Left ventricle myocardium inferior (tissue), 1 donor: ENCODE measurements at regions not wholly inside any gene's neighbourhood (a gene's known extent, or its start where the extent isn't known, plus 50 kb on each side); places are given as distances from the start of the nearest gene placed in this dataset.

Experiments used
- DNase-seq: peaks from one replicate; pipeline ENCODE4 v3.0.0-alpha.2; 2020
- H3K27ac ChIP-seq: fragments of 200-600 bp; replicated peaks from 2 replicates; pipeline ENCODE4 v1.8.0; 2021
- H3K27me3 ChIP-seq: fragments of 200-600 bp; 2 replicates; pipeline ENCODE4 v1.8.0; 2021; ENCODE audit warnings: low read depth
- H3K36me3 ChIP-seq: fragments of 200-600 bp; 2 replicates; pipeline ENCODE4 v1.8.0; 2021
- H3K4me1 ChIP-seq: fragments of 200-600 bp; 2 replicates; pipeline ENCODE4 v1.8.0; 2021
- H3K4me3 ChIP-seq: fragments of 200-600 bp; 2 replicates; pipeline ENCODE4 v1.8.0; 2021; ENCODE audit warnings: mild to moderate bottlenecking, moderate library complexity
- H3K9me3 ChIP-seq: fragments of 200-600 bp; replicated peaks from 2 replicates; pipeline ENCODE4 v1.8.0; 2021
- CTCF ChIP-seq: fragments of 200-600 bp; IDR thresholded peaks from 2 replicates; pipeline ENCODE4 v1.8.0; 2021; ENCODE audit warnings: antibody characterized with exemption, mild to moderate bottlenecking, borderline replicate concordance
- intact Hi-C: fragments of 100-400 bp; cut with micrococcal nuclease; formaldehyde crosslinking; loops from one replicate; pipeline ENCODE4 v1.11.0; 2022
- donor health status: DM: no; HTN: yes; CAD: no; lungs with severe emphysema.

DNA sequence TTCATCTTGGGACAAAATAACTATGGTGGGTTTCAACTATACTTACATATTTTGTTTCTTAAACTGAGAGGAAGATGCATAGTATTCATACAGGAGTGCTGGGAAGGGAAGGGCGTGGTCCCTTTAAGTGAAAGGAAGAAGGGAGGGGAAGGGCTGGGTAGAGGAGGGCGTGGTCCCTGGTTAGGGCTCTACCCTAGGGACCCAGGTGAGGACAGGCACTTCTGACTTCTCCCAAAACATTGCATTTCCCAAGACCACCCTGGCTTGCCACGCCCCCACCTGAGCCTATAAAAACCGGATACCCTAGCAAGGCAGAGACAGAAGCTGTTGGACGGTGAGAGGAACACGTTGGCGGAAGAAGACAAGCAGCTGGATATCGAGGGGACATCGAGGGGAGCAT lies 157.6 kb upstream of the PLXNA4 start:
- Histone ChIP-seq H3K9me3 (no peaks in the 10 kb centered on the region), H3K4me1 (no peaks in the 10 kb centered on the region), H3K27ac (no peak overlapping the region), H3K36me3 (no peaks in the 10 kb centered on the region), H3K27me3 (peaks cover 18% of the 10 kb centered on the region), H3K4me3 (no peak overlapping the region)
- DNase-seq = no peak
- TF ChIP-seq CTCF = no peak
- intact Hi-C loops = no loop called here

- Histone ChIP-seq H3K4me3 (no peak overlapping the region), H3K27me3 (peaks cover 31% of the 10 kb centered on the region)
These were observed 156.1 kb upstream of the PLXNA4 start for GRCh38 chr7:132732321-132732865.

GRCh38 chr7:132730105-132730504 lies 153.8 kb upstream of the PLXNA4 start:
- H3K4me3 ChIP-seq = no peak overlapping the region
- H3K27me3 ChIP-seq = peaks cover 52% of the 10 kb centered on the region
- no peak overlapping the region for H3K27ac ChIP-seq
- H3K4me1 ChIP-seq = no peaks in the 10 kb centered on the region
- intact Hi-C loops = no loop called here
- no peaks in the 10 kb centered on the region for H3K9me3 ChIP-seq
- TF ChIP-seq CTCF = no peak
- no peaks in the 10 kb centered on the region for H3K36me3 ChIP-seq
- no peak for DNase-seq

More at GRCh38 chr7:132732321-132732865, 156.1 kb upstream of the PLXNA4 start:
- Histone ChIP-seq H3K36me3 (no peaks in the 10 kb centered on the region), H3K27ac (no peak overlapping the region), H3K9me3 (no peaks in the 10 kb centered on the region), H3K4me1 (no peaks in the 10 kb centered on the region)
- TF ChIP-seq CTCF = no peak
- no peak for DNase-seq
- intact Hi-C loops = no loop called here

- TF ChIP-seq CTCF = no peak
- peaks cover 42% of the 10 kb centered on the region for H3K27me3 ChIP-seq
- H3K4me3 ChIP-seq = no peak overlapping the region
- H3K4me1 ChIP-seq = no peaks in the 10 kb centered on the region
- DNase-seq = no peak
- H3K9me3 ChIP-seq = peaks cover 19% of the 10 kb centered on the region
- H3K27ac ChIP-seq = no peak overlapping the region
- H3K36me3 ChIP-seq = peaks cover 4% of the 10 kb centered on the region
- intact Hi-C loops = no loop called here
These were observed 147.3 kb upstream of the PLXNA4 start for GRCh38 chr7:132723506-132724081.

DNA sequence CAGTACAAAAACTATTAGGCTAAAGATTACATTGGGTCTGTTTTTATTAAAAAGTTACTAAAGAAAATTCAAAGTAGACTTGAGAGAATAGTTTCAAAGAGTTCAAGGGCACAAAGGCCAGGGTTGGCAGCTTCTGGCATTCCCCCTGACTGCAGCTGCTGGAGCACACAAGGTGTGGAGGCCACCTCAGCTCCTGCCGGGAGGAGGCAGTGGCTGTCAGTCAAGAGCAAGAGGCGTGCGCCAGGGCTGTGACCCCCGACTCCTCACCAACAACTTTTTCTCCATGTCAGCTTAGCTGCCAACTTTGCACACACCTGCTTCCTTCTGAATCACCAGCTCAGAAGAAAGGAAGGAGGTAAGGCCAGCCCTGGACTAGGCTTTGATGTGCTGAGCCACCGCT lies 144.6 kb upstream of the PLXNA4 start:
- intact Hi-C loops = no loop called here
- DNase-seq = no peak
- Histone ChIP-seq H3K27ac (no peak overlapping the region), H3K4me3 (no peak overlapping the region), H3K4me1 (no peaks in the 10 kb centered on the region), H3K27me3 (peaks cover 17% of the 10 kb centered on the region), H3K9me3 (peaks cover 23% of the 10 kb centered on the region), H3K36me3 (peaks cover 4% of the 10 kb centered on the region)
- TF ChIP-seq CTCF = no peak
